NCI-H2227 (cell line): ENCODE measurements at regions not wholly inside any gene's neighbourhood (a gene's known extent, or its start where the extent isn't known, plus 50 kb on each side); places are given as distances from the start of the nearest gene placed in this dataset.

Experiments
- DNase-seq: peaks from one replicate; lab custom pipeline; 2025; ENCODE audit not compliant: unreplicated experiment; lab: John Stamatoyannopoulos, UW

- no peak for DNase-seq
Measured at GRCh38 chr6:53417141-53417540, 68.4 kb upstream of the ELOVL5 start.

GRCh38 chr6:53413326-53413725 lies 64.6 kb upstream of the ELOVL5 start:
- DNase-seq, result no peak

GRCh38 chr6:53412751-53413150 lies 64.0 kb upstream of the ELOVL5 start:
- no peak for DNase-seq

- no peak for DNase-seq
Measured at GRCh38 chr6:53412021-53412715, 63.4 kb upstream of the ELOVL5 start.

GRCh38 chr6:53411451-53411850 lies 62.7 kb upstream of the ELOVL5 start:
- no peak for DNase-seq

- DNase-seq, result no peak
Measured at GRCh38 chr6:53410508-53411258, 61.9 kb upstream of the ELOVL5 start.

- no peak for DNase-seq
Measured at GRCh38 chr6:53408826-53409225, 60.1 kb upstream of the ELOVL5 start.

GRCh38 chr6:53399027-53399344 lies 50.2 kb upstream of the ELOVL5 start:
- no peak for DNase-seq

- no peak for DNase-seq
Measured at GRCh38 chr6:53398247-53399026, 49.7 kb upstream of the ELOVL5 start.
